Superior temporal gyrus (tissue), 1 donor: ENCODE measurements at regions not wholly inside any gene's neighbourhood (a gene's known extent, or its start where the extent isn't known, plus 50 kb on each side); places are given as distances from the start of the nearest gene placed in this dataset.
A peak's percentile ranks its signal among the peaks of the same experiment; 100 is the strongest.
"Not testable (repeated sequence)": the region's sequence is repeated elsewhere in the genome, so short reads cannot be mapped to it uniquely, and the experiment has no call there.

Experiments
- DNase-seq: peaks from one replicate; pipeline ENCODE4 v3.0.0-alpha.2; 2016; ENCODE audit errors: extremely low spot score

DNA sequence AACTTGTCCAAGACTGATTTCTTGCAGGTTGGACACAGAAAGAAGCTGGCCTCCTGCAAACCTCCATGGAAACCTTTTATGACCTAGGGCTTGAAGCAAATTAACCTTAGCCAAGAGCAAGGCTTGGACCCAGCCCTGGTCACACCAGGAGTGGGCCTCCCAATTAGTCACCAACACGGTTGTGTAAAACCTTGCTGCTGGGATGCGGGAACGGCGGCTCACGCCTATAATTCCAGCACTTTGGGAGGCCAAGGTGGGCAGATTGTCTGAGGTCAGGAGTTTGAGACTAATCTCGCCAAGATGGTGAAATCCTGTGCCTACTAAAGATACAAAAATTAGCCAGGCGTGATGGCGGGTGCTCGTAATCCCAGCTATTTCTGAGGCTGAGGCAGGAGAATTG is 419.9 kb downstream of the AASDHPPT start:
- DNase-seq, result no peak

GRCh38 chr11:106497822-106498221 is 420.4 kb downstream of the AASDHPPT start:
- no peak for DNase-seq

DNA sequence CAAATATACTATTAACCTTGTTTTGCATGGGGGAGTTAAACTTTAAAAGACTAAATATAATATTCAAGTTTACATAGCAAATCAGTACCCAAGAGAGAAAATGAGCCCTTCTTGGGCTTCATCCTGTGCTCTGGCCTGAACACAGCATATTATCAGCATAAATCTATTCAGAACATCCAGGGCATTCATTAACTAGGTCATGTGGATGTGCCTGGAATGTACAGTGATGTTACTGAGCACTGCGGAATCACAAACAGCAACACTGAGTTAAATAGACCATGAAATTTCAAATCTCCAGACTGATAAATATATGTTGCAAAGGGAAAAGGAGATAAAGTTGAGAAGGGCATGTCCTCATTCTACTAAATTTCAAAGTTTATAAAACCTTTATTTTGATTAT is 426.4 kb downstream of the AASDHPPT start:
- no peak for DNase-seq

GRCh38 chr11:106507645-106508306 is 430.3 kb downstream of the AASDHPPT start:
- DNase-seq, result no peak

GRCh38 chr11:106514706-106515105 is 437.2 kb downstream of the AASDHPPT start:
- no peak for DNase-seq

DNA sequence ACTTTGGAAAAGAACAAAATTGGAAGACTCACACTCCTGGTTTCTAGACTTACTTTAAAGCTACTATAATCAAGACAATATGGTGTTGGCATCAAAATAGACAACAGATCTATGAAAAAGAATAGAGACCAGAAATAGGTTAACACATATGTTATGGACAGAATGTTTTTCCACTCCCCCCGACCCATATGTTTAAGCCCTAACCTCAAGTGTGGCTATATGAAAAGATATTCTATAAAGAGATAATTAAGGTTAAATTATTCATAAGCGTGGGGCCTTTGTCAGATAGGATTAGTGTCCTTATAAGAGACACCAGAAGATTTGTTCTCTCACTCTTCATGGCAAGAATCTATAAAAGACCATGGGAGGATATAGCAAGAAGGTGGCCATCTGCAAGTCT is 440.0 kb downstream of the AASDHPPT start:
- no peak for DNase-seq

DNA sequence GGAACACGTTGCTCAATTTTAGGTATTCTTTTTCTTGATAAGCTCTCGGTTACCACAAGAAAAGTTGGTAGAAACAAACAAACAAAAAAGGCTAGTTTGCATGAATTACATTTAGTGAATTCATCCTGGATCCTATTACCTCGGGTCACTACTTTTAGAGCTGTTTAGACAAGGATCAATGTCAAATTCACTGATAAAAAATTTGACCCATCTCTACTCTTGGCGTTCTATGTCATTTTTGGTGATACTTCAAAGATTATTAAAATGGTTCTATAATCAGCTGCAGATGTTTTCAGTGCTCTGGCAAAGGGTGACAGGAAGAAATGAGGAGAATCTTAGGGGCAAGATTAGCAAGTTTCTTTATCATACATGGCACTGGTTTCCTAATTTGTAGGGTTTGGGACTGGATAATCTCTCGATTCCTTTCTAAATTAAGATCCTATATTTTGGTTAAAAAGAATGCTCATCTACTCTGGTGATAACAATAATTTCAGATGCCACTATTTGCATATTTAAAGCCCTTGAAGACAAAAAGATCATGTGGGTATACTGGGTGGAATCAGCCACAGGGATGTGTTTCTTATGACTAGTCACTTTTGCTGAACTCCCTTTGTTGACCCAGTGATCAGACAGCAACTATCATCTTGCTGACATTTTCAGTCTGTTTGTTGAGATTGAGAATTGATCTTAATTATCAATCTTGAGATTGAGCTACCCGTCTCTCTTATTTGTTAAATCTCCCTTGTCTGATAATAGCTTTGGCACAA is 442.9 kb downstream of the AASDHPPT start:
- no peak for DNase-seq

DNA sequence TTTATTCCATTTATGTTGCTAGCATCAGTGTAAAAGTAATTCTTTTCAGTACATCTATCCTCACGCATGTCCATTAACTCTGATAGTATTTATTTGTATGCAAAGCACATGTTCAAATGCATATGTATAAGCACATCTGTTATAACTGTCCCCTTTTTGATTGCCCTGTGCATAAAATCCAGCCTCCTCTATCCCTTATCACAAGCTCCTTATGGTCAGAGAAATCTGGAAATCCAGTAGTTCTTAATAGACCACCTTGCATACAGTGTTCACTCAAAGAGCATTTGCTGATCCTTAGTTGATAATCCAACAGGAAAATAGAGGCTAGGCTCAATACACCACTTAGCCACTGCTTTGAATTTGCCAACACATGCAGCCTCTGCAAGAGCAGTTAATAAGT is 443.5 kb downstream of the AASDHPPT start:
- no peak for DNase-seq

DNA sequence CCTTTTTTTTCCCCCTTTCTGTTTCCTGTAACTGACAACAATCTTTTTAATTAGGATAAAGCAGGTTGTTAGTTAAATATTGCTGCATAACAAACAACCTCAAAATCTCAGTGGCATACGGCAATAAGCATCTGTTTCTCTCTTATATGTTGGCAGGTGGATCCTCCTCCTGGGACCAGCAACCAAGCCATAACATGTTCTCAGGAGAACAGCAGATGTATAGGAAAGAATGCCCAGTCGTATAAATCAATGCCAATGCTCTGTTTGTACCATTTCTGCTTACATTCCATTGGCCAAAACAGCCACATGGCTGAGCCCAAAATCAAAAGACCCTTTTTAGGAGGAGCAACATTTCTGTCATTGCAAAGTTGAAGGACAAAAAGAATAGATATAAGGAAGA is 445.7 kb downstream of the AASDHPPT start:
- DNase-seq, result no peak

- no peak for DNase-seq
Observed at GRCh38 chr11:106523921-106524320, 446.5 kb downstream of the AASDHPPT start.

GRCh38 chr11:106524436-106524835 is 447.0 kb downstream of the AASDHPPT start:
- DNase-seq, result peak; percentile 62

DNA sequence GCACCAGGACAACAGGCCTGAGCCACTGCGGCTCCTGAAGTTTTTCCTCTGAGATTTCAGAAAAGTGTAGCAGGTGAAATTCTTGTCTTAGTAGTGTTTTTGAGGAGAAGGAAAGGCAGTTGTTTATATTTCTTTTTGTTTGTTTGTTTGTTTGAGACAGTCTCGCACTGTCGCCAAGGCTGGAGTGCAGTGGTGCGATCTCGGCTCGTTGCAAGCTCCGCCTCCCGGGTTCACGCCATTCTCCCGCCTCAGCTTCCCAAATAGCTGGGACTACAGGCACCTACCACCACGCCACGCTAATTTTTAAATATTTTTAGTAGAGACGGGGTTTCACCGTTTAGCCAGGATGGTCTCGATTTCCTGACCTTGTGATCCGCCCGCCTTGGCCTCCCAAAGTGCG is 454.2 kb downstream of the AASDHPPT start:
- not testable (repeated sequence) for DNase-seq

GRCh38 chr11:106533046-106533445 is 455.6 kb downstream of the AASDHPPT start:
- no peak for DNase-seq

DNA sequence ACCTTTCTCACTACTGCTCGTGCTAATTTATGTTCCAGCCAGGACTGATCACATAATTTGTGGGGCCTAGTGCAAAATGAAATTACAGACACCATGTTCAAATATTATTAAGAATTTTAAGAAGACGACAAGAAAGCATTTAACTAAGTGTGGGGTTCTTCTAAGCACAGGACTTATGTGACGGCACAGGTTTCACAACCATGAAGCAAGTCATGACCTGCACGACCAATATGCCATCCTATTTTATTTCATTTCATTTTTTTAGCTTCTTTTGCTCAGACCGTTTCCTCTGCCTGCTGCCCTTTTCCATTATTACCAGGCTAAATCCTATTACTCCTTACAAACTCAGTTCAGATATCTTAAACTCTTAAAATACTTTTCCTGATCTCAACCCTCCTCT is 462.5 kb downstream of the AASDHPPT start:
- no peak for DNase-seq

GRCh38 chr11:106548406-106548805 is 469.9 kb downstream of the GUCY1A2 start:
- no peak for DNase-seq

DNA sequence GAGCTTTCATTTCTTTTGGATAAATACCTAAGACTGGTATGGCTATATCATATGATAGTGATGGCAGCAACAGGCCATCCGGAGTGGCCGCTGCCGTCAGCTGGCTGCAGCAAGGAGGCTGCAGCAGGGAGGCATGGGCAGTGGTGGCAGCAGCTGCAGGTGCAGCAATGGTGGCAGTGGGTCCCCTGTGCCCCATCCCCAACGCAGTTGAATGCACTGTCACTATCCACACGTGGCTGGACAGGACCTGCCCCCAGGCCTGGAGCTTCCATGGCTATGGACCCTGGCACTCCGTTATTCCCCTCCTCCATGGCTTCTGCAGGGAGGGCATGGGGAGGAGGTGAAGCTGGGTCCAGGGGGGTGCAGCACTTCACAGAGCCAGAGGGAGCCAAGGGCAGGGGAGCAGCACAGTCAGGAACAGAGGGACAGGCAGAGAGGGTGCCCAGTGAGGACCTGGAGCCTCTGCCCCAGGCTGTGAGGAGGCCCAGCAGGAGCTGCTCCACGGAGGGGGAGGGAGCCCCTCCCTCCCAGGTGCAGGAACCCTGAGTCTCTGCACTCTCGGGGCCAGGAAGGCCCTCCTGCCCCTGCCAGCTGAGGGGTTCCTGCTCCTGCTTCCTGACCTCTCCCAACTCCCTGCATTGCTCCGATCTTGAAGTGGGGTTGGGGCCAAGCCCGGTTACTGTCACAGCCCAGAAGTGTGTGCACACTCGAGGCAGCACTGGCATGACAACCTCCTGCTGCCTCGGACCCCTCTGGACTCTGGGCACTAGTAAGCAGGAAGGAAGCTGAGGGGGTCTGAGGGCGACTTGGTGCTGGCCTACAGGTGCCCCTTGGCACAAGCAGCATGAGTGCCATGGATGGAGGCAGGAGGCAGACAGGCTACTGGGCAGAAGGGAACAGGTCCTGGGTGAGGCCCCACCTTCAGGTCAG is 466.3 kb downstream of the GUCY1A2 start:
- DNase-seq, result no peak

DNA sequence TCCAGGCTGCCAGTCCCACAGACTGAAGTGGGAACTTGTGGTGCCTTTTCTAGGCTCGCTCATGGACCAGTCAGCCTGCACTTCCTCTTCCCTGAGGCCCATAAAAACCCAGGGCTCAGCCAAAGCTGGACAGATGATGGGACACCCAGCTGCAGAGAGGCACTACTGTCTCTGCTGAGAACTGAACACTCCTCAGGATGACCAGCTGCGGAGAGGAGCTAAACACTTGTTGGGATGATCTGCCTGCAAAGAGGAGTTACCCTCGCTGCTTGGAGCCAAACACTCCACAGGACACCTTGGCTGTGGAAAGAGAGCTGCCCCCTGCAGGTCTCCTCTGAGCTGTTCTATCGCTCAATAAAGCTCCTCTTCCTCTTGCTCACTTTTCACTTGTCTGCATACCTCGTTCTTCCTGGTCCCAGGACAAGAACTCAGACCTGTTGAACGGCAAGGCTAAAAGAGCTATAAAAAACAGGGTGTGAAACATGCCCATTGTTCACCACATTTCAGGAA is 465.5 kb downstream of the GUCY1A2 start:
- no peak for DNase-seq

GRCh38 chr11:106553304-106553703 is 465.0 kb downstream of the GUCY1A2 start:
- no peak for DNase-seq

DNA sequence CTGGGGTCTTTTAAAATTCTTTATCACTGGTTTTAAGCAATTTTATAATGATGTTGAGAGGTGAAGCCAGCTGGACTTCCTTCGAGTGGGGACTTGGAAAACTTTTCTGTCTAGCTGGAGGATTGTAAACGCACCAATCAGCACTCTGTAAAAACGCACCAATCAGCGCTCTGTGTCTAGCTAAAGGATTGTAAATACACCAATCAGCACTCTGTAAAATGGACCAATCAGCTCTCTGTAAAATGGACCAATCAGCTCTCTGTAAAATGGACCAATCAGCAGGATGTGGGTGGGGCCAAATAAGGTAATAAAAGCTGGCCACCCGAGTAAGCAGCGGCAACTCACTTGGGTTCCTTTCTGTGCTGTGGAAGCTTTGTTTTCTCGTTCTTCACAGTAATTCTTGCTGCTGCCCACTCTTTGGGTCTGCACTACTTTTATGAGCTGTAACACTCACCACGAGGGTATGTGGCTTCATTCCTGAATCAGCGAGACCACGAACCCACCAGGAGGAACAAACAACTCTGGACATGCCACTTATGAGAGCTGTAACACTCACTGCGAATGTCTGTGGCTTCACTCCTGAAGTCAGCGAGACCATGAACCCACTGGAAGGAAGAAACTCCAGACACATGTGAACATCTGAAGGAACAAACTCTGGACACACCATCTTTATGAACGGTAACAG is 462.6 kb downstream of the GUCY1A2 start:
- not testable (repeated sequence) for DNase-seq

- no peak for DNase-seq
Observed at GRCh38 chr11:106565326-106565725, 452.9 kb downstream of the GUCY1A2 start.

GRCh38 chr11:106568632-106569031 is 449.6 kb downstream of the GUCY1A2 start:
- DNase-seq, result no peak

- not testable (repeated sequence) for DNase-seq
Observed at GRCh38 chr11:106577384-106577783, 440.9 kb downstream of the GUCY1A2 start.
